MM.1S (cell line): ENCODE measurements at regions not wholly inside any gene's neighbourhood (a gene's known extent, or its start where the extent isn't known, plus 50 kb on each side); places are given as distances from the start of the nearest gene placed in this dataset.
A peak's percentile ranks its signal among the peaks of the same experiment; 100 is the strongest.

Experiments used
- DNase-seq: peaks from one replicate; pipeline ENCODE4 v3.0.0-alpha.2; 2015
- H2AFZ ChIP-seq: fragments of 300-600 bp; sonication (generic); 2 replicates; pipeline ENCODE4 v1.6.0; 2016; ENCODE audit warnings: antibody characterized with exemption, low read length
- H3F3A ChIP-seq: fragments of 300-600 bp; sonication (generic); 2 replicates; pipeline ENCODE4 v1.6.1; 2016; ENCODE audit warnings: mild to moderate bottlenecking, antibody characterized with exemption, low read length, moderate library complexity, mixed read lengths; ENCODE audit not compliant: insufficient read depth
- H3K27ac ChIP-seq: fragments of 300-600 bp; sonication (generic); 2 replicates; pipeline ENCODE4 v1.5.1; 2016; ENCODE audit warnings: mild to moderate bottlenecking, low read length
- H3K27me3 ChIP-seq: fragments of 300-600 bp; sonication (generic); replicated peaks from 2 replicates; pipeline ENCODE4 v1.6.0; 2016; ENCODE audit warnings: low read length; ENCODE audit not compliant: insufficient read depth
- H3K36me3 ChIP-seq: fragments of 300-600 bp; sonication (generic); replicated peaks from 2 replicates; pipeline ENCODE4 v1.6.1; 2016; ENCODE audit warnings: mild to moderate bottlenecking, low read length, mixed read lengths; ENCODE audit not compliant: insufficient read depth
- H3K4me1 ChIP-seq: fragments of 300-600 bp; sonication (generic); 2 replicates; pipeline ENCODE4 v1.6.1; 2016; ENCODE audit warnings: low read length, mixed read lengths
- H3K4me2 ChIP-seq: fragments of 300-600 bp; sonication (generic); 2 replicates; pipeline ENCODE4 v1.6.0; 2016; ENCODE audit warnings: low read depth, low read length
- H3K4me3 ChIP-seq: fragments of 300-600 bp; sonication (generic); 2 replicates; pipeline ENCODE4 v1.5.1; 2016; ENCODE audit warnings: low read length, mixed read lengths
- H3K79me2 ChIP-seq: fragments of 300-600 bp; sonication (generic); 2 replicates; pipeline ENCODE4 v1.6.1; 2016; ENCODE audit warnings: mixed run types, low read length, mixed read lengths
- H3K9ac ChIP-seq: fragments of 300-600 bp; sonication (generic); 2 replicates; pipeline ENCODE4 v1.6.1; 2016; ENCODE audit warnings: low read length, mixed read lengths
- H3K9me2 ChIP-seq: fragments of 300-600 bp; sonication (generic); replicated peaks from 2 replicates; pipeline ENCODE4 v1.6.1; 2016; ENCODE audit warnings: mild to moderate bottlenecking, low read length, mixed read lengths; ENCODE audit not compliant: insufficient read depth
- H3K9me3 ChIP-seq: fragments of 300-600 bp; sonication (generic); replicated peaks from 2 replicates; pipeline ENCODE4 v1.6.1; 2016; ENCODE audit warnings: mild to moderate bottlenecking, low read length, mixed read lengths; ENCODE audit not compliant: insufficient read depth
- H4K20me1 ChIP-seq: fragments of 300-600 bp; sonication (generic); 2 replicates; pipeline ENCODE4 v1.6.1; 2016; ENCODE audit warnings: mild to moderate bottlenecking, low read length, moderate library complexity, mixed read lengths; ENCODE audit not compliant: insufficient read depth
- EZH2 ChIP-seq: fragments of 300-600 bp; sonication (generic); optimal IDR thresholded peaks from 2 replicates; pipeline ENCODE3; 2017; ENCODE audit warnings: low read depth, mild to moderate bottlenecking, antibody characterized with exemption, low read length, mixed read lengths
- EZH2phosphoT487 ChIP-seq: fragments of 300-600 bp; sonication (generic); IDR thresholded peaks from 2 replicates; pipeline ENCODE4 v1.6.1; 2018; ENCODE audit warnings: antibody characterized with exemption, low read length
- TF ChIP-seq, protein P1 (sequence below): fragments of 300-600 bp; sonication (generic); IDR thresholded peaks from 2 replicates; pipeline ENCODE4 v1.5.1; 2016; ENCODE audit warnings: antibody characterized with exemption, low read length, mixed read lengths

DNA sequence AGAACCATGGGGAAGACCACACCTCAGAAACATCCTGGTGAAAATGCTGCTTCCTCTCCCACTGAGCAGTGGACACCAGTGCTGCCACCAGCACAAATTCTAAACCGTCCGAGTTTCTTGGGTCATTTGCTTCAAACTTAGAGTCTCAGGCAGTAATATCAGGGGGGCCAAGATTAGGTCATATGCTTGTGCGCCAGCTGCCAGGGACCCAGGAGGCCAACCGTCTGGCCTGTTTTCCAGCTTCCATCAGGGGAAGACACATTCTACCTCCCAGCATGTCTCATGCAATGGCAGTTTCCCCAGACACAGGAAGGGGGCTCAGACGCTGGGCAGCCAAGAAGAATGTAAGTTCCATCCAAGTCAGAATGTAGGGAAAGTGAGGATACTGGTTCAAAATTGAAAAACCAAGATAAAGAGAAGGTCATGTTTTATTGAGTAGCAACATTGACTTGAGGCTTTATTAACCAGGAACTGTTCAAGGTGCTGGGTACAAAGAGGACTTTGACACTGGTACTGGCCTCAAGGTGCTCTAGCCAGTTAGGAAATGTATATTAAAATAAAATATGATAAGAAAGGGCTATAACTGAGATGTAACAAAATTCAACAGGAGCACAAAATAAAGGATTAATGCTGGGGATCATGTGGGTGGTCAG is 59.7 kb upstream of the EED start:
- no peak for DNase-seq
- peaks cover 15% of the 10 kb centered on the region for H3F3A ChIP-seq
- H3K9ac ChIP-seq: no peak overlapping the region
- H2AFZ ChIP-seq: no peak overlapping the region
- no peak overlapping the region for H3K4me3 ChIP-seq
- no peaks in the 10 kb centered on the region for H3K27me3 ChIP-seq
- no peak overlapping the region for H3K4me2 ChIP-seq
- H3K36me3 ChIP-seq: no peaks in the 10 kb centered on the region
- H3K27ac ChIP-seq: no peak overlapping the region
- H4K20me1 ChIP-seq: no peaks in the 10 kb centered on the region
- peaks cover 25% of the 10 kb centered on the region for H3K4me1 ChIP-seq
- no peaks in the 10 kb centered on the region for H3K79me2 ChIP-seq
- TF ChIP-seq EZH2phosphoT487: no peak
- TF ChIP-seq, protein P1, sequence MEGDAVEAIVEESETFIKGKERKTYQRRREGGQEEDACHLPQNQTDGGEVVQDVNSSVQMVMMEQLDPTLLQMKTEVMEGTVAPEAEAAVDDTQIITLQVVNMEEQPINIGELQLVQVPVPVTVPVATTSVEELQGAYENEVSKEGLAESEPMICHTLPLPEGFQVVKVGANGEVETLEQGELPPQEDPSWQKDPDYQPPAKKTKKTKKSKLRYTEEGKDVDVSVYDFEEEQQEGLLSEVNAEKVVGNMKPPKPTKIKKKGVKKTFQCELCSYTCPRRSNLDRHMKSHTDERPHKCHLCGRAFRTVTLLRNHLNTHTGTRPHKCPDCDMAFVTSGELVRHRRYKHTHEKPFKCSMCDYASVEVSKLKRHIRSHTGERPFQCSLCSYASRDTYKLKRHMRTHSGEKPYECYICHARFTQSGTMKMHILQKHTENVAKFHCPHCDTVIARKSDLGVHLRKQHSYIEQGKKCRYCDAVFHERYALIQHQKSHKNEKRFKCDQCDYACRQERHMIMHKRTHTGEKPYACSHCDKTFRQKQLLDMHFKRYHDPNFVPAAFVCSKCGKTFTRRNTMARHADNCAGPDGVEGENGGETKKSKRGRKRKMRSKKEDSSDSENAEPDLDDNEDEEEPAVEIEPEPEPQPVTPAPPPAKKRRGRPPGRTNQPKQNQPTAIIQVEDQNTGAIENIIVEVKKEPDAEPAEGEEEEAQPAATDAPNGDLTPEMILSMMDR: no peak
- TF ChIP-seq EZH2: no peak
- no peaks in the 10 kb centered on the region for H3K9me2 ChIP-seq
- H3K9me3 ChIP-seq: no peaks in the 10 kb centered on the region

GRCh38 chr11:86183694-86184093 is 60.9 kb upstream of the EED start:
- peak overlapping the region; percentile 9; the same call in 1 of the 2 replicates for H3K9ac ChIP-seq
- no peaks in the 10 kb centered on the region for H4K20me1 ChIP-seq
- H3K4me1 ChIP-seq: peaks cover 25% of the 10 kb centered on the region
- H3K9me3 ChIP-seq: no peaks in the 10 kb centered on the region
- H2AFZ ChIP-seq: 0 out of 2 replicates have a peak overlapping the region, but pooled peaks have one; percentile 28
- peak overlapping the region; percentile 75 for H3K27ac ChIP-seq
- no peaks in the 10 kb centered on the region for H3K79me2 ChIP-seq
- H3K27me3 ChIP-seq: no peaks in the 10 kb centered on the region
- DNase-seq: peak; percentile 31
- peak overlapping the region; percentile 67 for H3K4me2 ChIP-seq
- peak overlapping the region; percentile 9; the same call in 1 of the 2 replicates for H3K4me3 ChIP-seq
- no peaks in the 10 kb centered on the region for H3K36me3 ChIP-seq
- H3K9me2 ChIP-seq: no peaks in the 10 kb centered on the region
- TF ChIP-seq EZH2phosphoT487: no peak
- TF ChIP-seq, protein P1: no peak
- peaks cover 15% of the 10 kb centered on the region for H3F3A ChIP-seq

- Histone ChIP-seq H3K27me3 (no peaks in the 10 kb centered on the region), H3K4me3 (peak overlapping the region; percentile 9; the same call in 1 of the 2 replicates), H4K20me1 (no peaks in the 10 kb centered on the region), H3K9me2 (no peaks in the 10 kb centered on the region), H3K4me2 (peak overlapping the region; percentile 67), H3F3A (peaks cover 15% of the 10 kb centered on the region), H3K79me2 (no peaks in the 10 kb centered on the region), H3K27ac (peak overlapping the region; percentile 75), H3K9ac (peak overlapping the region; percentile 9; the same call in 1 of the 2 replicates), H2AFZ (peak overlapping the region; percentile 73), H3K9me3 (no peaks in the 10 kb centered on the region), H3K4me1 (peaks cover 25% of the 10 kb centered on the region), H3K36me3 (no peaks in the 10 kb centered on the region)
- TF ChIP-seq, protein P1: no peak
- TF ChIP-seq EZH2phosphoT487 (no peak), EZH2 (no peak)
- peak; percentile 97 for DNase-seq
These were observed 61.5 kb upstream of the EED start for GRCh38 chr11:86182976-86183584.
